GM06990 (cell line): ENCODE measurements at regions not wholly inside any gene's neighbourhood (a gene's known extent, or its start where the extent isn't known, plus 50 kb on each side); places are given as distances from the start of the nearest gene placed in this dataset.

Experiments
- DNase-seq: peaks from one replicate; pipeline ENCODE4 v3.0.0-alpha.2; 2011; ENCODE audit not compliant: insufficient read length; ENCODE audit errors: extremely low read depth
- H3K27me3 ChIP-seq: replicated peaks from 2 replicates; pipeline ENCODE4 v1.6.0; 2011; ENCODE audit warnings: low read length; ENCODE audit not compliant: control insufficient read depth, insufficient read depth
- H3K36me3 ChIP-seq: 2 replicates; pipeline ENCODE4 v1.5.1; 2011; ENCODE audit warnings: low read length; ENCODE audit not compliant: control insufficient read depth, insufficient read depth
- H3K4me3 ChIP-seq: replicated peaks from 2 replicates; pipeline ENCODE4 v1.5.1; 2011; ENCODE audit warnings: low read depth, mild to moderate bottlenecking, control low read depth, low read length
- CTCF ChIP-seq: IDR thresholded peaks from 2 replicates; pipeline ENCODE4 v1.5.1; 2011; ENCODE audit warnings: low read length, control low read depth, mild to moderate bottlenecking, inconsistent platforms; ENCODE audit not compliant: insufficient read depth, poor library complexity, severe bottlenecking

GRCh38 chr10:46230615-46231014, 56.2 kb upstream of the ANTXRL start:
- no peak for TF ChIP-seq CTCF
- Histone ChIP-seq H3K27me3 (no peaks in the 10 kb centered on the region), H3K4me3 (no peak overlapping the region), H3K36me3 (no peaks in the 10 kb centered on the region)
- DNase-seq, result no peak

GRCh38 chr10:46231087-46231486, 55.7 kb upstream of the ANTXRL start:
- Histone ChIP-seq H3K27me3 (no peaks in the 10 kb centered on the region), H3K36me3 (no peaks in the 10 kb centered on the region), H3K4me3 (no peak overlapping the region)
- no peak for TF ChIP-seq CTCF
- no peak for DNase-seq

- no peak for DNase-seq
- Histone ChIP-seq H3K4me3 (no peak overlapping the region), H3K27me3 (no peaks in the 10 kb centered on the region), H3K36me3 (no peaks in the 10 kb centered on the region)
- no peak for TF ChIP-seq CTCF
Observed at GRCh38 chr10:46232084-46232483, 54.7 kb upstream of the ANTXRL start.

GRCh38 chr10:46232666-46233065, 54.1 kb upstream of the ANTXRL start:
- Histone ChIP-seq H3K4me3 (no peak overlapping the region), H3K36me3 (no peaks in the 10 kb centered on the region), H3K27me3 (no peaks in the 10 kb centered on the region)
- no peak for TF ChIP-seq CTCF
- no peak for DNase-seq

- no peaks in the 10 kb centered on the region for H3K27me3 ChIP-seq
- H3K4me3 ChIP-seq, result no peak overlapping the region
- H3K36me3 ChIP-seq, result no peaks in the 10 kb centered on the region
- no peak for DNase-seq
- no peak for TF ChIP-seq CTCF
Observed at GRCh38 chr10:46233181-46233580, 53.6 kb upstream of the ANTXRL start.

GRCh38 chr10:46234026-46234425, 52.8 kb upstream of the ANTXRL start:
- TF ChIP-seq CTCF, result no peak
- H3K27me3 ChIP-seq, result no peaks in the 10 kb centered on the region

More at GRCh38 chr10:46234026-46234425, 52.8 kb upstream of the ANTXRL start:
- H3K36me3 ChIP-seq, result no peaks in the 10 kb centered on the region
- no peak overlapping the region for H3K4me3 ChIP-seq
- no peak for DNase-seq
